ENCODE measurements at regions not wholly inside any gene's neighbourhood (a gene's known extent, or its start where the extent isn't known, plus 50 kb on each side); places are given as distances from the start of the nearest gene placed in this dataset.

GRCh38 chr3:144403040-144403457 is 431.4 kb downstream of the DIPK2A start:
- TF ChIP-seq CTCF (IDR thresholded peaks at IDR 0.05; ENCODE audit: insufficient read depth, low read depth, low read length) (no peak), EZH2 (IDR thresholded peaks at IDR 0.05; ENCODE audit: insufficient read depth, low read length) (no peak)

Data from astrocyte (in vitro differentiated cells and primary cell).